AG08395 (cell line): ENCODE measurements at regions not wholly inside any gene's neighbourhood (a gene's known extent, or its start where the extent isn't known, plus 50 kb on each side); places are given as distances from the start of the nearest gene placed in this dataset.
"Not testable (repeated sequence)": the region's sequence is repeated elsewhere in the genome, so short reads cannot be mapped to it uniquely, and the experiment has no call there.

Experiments
- DNase-seq: peaks from one replicate; pipeline ENCODE4 v3.0.0; 2012; ENCODE audit warnings: mixed read lengths, low spot score

DNA sequence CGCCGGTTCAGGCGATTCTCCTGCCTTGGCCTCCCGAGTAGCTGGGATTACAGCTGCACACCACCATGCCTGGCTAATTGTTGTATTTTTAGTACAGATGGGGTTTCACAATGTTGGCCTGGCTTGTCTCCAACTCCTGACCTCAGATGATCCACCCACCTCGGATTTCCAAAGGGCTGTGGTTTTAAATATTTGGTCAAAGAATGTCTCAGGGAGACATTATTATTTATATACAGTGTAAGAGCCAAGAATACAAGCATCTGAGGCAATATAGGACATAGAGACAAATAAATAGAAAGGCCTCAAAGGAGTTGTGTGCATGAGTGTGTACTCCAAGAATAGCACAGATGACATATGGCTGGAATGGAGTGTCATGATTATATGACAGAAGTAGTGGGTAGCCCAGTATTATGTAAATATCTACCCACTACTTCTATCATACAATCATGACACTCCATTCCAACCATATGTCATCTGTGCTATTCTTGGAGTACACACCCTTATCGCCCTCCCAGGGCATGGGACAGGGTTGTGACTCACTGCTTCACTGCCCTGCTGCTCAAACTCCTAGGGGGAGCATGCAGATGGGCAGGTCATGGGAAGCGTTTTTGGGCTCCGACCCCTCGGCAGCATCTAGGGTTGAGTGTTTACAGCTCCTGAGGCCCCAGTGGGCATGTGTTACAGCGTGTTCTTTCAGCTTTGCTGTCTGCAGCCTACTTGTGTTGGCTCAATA is 1649.8 kb upstream of the PCDH10 start:
- peak; percentile 0 for DNase-seq

DNA sequence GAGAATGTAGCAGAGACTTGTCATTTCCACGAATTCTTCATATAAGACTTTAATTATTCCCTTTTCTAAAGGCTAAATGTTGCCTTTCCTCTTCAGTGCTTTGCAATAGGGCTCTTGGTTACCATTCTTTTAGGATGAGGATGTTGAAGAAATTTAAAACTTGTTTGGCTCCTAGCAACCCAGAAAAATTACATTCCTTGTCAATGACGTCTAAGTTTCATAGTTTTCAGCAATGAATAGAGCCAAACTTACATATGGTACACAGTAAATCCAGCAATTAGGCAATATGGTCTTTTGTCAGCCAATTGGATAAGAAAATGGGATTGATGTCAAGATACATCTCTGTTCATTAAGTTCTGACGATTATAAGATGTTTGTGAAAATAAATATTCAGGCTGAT is 1639.6 kb upstream of the PCDH10 start:
- DNase-seq: no peak

DNA sequence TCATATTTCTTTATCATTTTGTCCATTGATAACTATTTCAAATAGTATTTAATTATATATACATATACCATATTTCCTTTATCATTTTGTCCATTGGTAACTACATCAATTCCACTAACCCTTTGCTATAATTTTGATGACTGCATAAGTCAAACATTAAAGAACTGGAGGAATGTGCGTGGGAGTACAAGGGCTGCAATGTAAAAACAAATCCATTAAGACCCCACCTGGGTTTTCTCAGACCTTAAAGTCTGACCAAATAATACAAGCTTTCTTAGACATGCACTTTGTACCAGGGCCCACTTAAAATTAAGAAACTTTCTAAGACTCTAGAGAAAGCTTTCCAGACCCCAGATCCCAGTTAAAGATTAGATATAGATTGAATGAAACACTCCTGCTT is 1622.4 kb upstream of the PCDH10 start:
- DNase-seq: no peak

DNA sequence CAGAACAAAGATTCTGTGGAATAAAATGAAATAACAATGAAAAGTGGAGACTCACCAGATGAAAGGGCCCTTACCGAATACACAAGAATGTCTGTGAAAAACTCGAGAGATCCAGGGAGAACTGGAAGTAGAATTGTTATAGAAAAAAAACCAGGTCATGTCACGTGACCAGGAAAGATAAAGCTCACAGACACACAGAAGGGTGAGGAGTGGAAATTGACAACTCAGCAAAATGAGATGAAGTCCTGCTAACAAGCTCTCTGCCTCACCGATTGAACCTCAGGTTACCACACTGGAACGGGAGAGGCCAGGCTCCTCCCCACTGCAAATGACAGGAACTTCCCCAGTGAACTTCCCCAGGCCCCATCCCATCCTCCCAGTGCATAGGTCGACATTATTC is 1618.0 kb upstream of the PCDH10 start:
- no peak for DNase-seq

DNA sequence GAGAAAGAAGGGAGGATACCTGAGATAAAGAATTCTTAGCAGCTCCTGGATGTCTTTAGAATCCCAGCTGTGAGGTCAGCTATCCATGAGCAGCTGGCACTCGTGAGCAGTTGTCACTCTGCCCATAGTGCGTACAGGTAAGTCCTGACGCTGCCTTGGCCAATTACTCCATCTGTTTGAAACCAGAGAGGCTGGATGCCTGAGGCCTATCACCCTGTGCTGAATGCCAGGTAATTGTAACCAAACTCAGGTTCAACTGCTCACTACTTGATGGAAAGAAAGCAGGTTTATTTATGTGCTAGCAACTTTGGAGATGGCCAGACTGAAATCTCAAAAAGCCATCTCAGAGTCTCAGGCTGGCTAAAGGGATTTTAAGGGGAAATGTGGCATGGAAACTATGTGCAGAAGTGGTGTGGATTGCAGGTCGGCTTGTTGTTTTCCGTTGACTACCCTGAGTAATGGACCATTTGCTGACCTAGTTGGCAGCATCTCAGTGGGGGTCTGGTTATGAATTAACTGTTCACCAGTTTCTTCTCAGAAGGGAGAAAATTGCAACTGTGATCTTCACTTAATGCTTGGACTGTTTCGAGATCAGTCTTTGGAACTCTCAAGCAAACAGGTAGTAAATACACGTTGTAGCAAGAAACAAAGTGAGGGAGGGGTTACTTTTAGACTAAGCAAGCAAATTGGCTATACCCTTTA is 1614.0 kb upstream of the PCDH10 start:
- no peak for DNase-seq

DNA sequence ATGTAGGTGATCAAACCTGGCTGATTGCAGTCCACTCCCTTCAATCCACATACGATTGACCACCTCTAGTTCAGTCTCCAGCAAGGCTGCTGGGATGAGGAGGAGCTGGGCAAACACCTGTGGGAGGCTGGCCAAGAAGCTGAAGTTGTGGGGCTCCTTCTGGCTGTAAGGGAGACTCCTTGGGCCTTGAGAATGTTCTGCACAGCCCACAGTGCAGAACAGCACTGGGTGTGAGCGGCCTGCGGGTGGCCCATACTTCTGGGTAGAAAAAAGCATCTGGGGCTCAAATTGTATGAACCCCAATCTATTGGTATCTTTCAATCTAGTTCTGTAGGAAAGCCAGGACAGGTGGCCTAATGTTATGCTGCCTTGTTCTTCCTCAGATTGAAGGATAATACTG is 1608.8 kb upstream of the PCDH10 start:
- DNase-seq: no peak

DNA sequence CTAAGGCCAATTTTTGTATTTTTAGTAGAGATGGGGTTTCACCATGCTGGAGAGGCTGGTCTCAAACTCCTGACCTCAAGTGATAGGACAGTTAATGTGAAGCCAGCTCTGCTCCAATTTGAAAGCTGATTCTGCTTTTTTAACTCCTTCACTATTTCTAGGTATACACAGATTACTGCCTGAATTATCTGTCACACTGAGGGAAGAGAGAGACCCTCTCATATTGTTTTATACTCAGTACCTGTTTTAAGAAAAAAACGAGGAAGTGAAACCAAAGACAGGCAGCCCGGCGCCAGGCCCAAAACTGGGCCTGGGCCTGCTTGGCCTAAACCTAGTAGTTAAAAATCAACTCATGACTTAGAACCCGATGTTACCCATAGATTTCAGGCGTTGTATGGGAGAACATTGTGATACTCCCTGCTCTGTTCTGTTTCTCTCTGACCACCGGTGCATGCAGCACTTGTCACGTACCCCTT is 1601.5 kb upstream of the PCDH10 start:
- no peak for DNase-seq

DNA sequence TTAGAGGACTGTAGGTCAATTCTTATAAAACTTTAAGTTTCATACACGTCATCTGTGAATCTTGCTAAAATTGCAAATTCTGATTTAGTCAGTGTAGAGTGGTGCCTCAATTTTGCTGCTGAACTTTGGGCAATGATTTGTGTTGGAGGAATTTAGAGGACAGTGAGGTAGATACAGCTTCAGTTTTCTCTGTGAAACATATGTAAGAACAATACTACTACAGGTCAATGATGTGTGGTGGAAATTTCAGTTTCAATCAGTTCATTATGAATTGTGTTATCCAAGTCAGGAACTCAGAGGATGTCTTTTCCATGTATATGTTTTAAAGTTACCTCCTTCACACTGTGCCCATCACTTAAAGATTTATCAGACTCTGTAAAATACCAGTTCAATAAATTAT is 1597.8 kb upstream of the PCDH10 start:
- no peak for DNase-seq

DNA sequence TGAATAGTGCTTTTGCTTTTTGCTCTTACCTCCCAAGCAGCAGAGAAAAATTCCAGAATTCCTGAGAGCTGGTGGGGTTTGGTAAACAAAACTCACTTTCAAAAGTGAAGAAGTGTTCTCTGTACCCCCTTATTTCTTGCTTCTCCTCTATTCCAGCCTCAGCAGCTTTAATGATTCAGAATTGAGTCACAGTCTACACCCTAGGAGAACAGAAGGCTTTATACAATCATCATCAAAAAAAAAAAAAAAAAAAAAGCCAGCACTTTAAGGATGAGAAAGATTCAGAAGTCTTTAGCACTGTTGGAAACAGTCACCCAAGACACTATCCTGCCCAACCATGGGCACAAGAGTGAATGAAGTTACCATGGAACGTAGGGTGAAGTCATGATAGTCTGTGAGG is 1583.1 kb upstream of the PCDH10 start:
- no peak for DNase-seq

DNA sequence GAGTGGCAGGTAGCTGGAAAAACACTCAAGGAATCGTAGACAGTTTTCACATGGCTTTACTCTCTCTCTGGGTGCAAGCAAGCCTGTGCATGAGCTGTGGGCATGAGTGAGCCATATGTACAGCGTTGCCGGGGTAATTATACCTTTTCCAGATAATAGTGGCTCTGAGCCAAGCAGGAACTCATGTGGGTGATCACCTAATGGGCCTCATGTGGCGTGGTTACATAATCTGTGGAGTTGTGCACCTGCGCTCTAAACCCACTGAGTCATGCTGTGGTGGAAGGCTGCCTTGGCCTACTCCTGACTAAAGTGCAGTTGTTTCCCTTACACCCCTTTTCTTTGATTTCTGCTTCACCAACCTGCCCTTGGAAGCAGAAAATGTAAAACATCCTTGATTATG is 1564.5 kb upstream of the PCDH10 start:
- no peak for DNase-seq

DNA sequence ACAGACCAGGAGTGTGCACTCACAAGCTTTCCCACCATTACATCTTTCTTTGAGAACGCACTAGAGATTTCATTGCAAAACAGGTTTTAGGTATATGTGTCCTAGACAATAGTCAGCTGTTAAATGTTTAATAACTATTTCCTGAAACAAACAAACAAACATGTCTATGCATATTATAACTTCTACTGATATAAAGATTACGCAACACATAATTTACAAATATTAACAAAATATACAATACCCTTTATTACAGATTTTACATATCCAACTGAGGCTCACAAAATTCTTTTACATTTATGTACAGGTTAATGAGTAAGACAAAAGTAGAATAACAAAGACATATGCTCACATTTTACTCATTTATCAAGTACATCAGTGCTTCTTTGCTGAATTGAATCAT is 1554.0 kb upstream of the PCDH10 start:
- DNase-seq: no peak

DNA sequence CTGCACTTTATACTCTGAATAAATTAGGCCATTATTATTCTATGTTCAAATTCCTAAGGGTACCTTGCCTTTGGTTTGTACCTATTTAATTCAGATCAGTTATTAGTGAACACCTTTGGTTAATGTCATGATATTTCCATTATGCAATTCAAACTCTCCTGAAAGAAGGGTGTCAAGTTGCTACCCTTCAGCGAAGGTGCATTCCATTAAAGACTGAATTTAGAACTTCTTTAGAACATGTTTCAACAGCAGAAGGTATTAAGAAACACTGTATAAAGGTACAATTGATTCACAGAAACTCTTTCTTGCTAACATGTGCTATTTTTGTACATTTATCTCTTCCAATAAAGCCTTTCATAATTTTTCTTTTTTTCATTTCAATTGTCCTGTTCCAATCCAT is 1545.4 kb upstream of the PCDH10 start:
- DNase-seq: no peak

DNA sequence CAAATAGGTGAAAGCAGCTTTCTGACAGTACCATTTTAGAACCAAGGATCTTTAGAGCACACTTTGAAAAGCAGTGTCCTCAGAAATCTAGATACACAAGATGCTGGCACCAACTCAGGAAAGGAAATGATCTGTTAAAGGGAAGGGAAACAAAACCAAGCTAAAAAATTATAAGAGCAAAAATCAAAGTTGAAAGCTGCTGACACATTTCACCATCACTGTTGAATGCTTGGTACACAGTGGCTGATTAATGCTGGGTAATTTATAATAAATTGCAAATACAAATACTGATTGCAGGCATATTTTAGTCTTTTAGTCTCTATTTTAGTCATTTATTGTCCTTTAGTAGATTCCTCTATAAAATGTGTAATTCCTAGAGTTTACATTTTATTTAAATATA is 1540.1 kb upstream of the PCDH10 start:
- no peak for DNase-seq

DNA sequence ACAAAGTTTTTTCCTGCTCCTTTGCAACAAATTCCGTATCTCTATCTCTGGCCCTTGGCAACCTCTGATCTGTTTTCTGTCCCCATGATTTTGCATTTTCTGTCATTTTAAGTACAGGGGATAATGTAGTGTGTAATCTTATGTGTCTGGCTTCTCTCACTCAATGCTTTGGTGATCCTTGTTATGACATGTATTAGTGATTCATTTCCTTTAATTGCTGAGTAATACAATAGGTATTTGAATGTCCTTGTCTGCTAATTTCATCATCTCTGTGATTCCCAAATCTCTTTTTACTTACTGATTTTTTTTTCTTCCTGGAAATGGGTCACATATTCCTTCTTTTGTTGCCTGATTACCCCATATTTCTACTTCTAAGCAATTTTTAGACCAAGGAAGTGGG is 1538.6 kb upstream of the PCDH10 start:
- not testable (repeated sequence) for DNase-seq

DNA sequence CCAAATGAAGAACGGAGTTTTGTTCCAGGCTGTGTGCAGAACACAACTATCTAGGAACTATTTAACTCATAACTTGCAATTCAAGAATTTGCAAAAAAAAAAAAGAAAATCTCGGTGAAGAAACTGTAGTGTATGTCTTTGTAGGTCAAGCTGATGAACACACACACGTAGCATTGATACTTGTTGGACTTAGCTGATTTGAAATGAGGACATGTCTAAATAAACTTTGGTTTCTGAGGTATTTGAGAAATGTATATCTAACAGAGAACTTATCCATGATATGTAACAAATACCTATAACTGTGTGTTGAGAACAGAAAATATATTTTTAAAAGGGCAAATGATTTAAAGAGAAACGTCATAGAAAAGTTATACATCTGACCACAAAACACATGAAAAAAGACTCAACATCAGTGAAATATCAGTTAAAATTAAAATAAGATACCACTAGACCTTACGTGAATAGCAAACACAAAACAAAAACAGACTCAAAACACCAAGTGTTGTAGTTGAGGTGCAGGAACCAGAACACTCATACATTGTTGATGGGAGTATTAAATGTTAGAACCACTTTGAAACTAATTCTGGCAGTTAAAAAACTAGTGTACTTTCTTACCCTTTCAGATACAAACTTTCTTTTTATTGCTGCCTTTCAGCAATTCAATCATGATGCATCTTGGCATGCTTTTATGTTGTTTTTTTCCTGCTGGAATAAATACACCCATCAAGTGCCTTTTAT is 1535.8 kb upstream of the PCDH10 start:
- no peak for DNase-seq

DNA sequence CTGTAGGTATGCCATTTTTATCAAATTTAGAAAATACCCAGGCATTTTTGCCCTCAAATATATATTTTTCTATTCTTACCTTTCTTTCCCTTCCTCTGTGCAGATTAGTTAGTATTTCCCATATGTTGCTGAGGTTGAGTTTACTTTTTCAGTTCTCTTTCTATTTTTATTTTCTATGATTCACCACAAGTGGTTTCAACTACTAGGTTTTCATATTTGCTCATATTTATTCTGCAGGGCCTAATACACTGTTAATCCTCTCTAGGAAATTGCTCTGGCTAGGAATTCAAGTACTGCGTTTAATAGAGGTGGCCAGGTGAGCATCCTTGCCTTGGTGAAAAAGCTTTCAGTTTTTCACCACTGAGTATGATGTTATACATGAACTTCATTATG is 1535.3 kb upstream of the PCDH10 start:
- no peak for DNase-seq

DNA sequence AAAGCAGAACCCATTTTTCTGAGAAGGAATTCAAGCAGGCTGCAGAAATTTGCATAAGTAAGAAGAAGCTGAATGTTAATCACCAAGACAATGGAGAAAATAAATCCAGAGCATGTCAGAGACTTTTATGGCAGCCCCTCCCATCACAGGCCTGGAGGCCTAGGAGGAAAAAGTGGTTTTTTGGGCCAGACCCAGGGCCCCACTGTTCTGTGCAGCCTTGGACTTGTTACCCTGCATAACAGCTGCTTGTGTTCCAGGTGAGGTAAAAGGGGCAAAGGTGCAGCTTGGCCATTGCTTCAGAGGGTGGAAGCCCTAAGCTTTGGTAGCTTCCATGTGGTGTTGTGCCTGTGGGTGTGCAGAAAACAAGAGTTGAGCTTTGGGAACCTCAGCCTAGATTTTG is 1516.2 kb upstream of the PCDH10 start:
- DNase-seq: no peak

DNA sequence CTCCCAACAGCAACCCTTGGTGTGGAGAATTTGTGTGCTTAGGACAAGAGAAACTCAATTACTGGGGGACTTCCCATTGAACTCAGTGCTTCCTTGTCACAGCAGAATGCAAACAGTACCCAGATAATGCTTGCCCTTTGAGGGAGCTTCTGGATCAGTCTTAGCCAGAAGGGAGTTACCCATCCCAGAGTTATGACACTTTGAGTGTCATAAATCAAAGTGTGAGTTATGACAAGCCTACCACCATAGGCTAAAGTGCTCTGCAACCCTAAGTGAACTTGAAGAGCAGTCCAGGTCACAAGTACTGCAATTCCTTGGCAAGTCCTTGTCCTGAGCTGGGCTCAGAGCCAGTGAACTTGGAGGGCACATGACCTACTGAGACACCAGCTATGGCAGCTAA is 1513.9 kb upstream of the PCDH10 start:
- DNase-seq: no peak

DNA sequence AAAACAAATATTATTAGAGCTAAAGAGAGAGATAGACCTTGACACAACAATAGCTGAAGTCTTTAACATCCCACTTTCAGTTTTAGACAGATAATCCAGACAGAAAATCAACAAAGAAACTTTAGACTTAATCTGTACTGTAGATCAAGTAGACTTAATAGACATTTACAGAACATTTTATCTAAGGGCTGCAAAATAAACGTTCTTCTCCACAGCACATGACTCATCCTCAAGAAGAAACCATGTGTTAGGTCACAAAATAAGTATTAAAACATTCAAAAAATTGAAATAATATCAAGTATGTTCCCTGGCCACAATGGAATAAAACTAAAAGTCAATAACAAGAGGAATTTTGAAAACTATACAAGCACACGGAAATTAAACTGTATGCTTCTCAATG is 1510.3 kb upstream of the PCDH10 start:
- no peak for DNase-seq

DNA sequence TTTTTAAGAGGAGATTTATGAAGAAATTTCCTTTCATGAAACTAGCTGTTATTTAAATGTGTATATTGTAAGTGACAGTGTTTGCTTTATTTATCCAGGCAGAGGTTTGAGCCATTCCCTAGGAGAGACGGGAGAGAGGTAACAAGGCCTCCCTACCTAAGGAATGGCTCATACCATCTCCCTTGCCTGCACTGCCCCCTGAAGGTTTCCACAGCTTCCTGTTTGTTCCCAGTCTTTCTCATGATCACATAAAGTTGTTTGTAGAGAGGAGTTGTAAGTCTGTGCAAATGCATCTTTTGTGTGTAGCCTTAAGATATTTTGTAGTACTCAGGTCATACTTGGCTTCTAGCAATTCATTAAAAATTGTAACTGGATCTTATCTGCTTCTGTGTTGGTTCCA is 1504.5 kb upstream of the PCDH10 start:
- no peak for DNase-seq

DNA sequence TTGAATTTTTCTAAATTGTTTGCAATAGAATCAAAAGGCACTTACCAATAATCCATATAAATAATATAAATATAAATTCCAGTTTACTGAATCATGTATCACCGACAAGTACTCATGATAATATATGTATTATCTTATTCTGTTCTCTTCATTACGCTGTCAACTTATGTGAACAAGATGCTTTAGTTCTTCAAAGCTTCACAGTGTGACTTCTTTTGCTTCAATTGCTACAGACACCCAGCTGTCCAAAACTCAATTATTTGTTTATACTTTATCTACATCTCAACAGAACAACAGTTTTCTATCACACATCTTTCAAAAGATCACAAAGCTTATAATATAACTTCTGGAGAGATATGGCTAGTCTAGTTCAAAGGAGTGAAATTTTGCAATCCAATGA is 1499.9 kb upstream of the PCDH10 start:
- no peak for DNase-seq

DNA sequence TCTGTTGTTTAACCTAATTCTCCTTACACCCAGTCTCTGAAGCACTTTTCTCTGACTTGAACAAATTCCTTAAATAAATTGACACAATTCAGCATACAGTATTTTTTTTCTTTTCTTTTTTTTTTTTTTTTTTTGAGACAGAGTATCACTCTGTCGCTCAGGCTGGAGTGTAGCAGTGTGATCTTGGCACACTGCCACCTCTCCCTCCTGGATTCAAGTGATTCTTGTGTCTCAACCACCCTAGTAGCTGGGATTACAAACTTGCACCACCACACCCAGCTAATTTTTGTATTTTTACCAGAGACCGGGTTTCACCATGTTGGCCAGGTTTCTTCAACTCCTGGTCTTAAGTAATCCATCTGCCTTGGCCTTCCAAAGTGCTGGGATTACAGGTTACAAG is 1498.1 kb upstream of the PCDH10 start:
- DNase-seq: no peak

DNA sequence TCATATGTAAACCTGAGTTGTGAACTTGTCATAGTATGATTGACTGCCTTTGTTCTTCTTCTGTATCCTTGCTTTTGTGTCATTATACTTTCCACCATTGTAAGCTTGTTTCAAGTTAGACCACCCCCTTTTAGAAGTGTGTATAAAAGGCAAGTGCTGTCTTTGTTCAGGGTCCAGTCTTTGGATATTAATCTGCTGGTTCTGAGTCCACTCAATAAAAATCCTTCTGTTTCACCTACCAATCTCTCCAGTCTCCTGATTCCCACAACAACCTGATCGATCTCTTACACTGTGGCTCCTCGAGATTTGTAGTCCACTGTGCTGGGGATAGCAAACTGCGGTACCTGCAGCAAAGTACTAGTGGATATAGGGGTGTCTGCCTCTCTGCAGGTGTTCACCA is 1465.8 kb upstream of the PCDH10 start:
- DNase-seq: not testable (repeated sequence)
